ENCODE measurements at regions not wholly inside any gene's neighbourhood (a gene's known extent, or its start where the extent isn't known, plus 50 kb on each side); places are given as distances from the start of the nearest gene placed in this dataset.

DNA sequence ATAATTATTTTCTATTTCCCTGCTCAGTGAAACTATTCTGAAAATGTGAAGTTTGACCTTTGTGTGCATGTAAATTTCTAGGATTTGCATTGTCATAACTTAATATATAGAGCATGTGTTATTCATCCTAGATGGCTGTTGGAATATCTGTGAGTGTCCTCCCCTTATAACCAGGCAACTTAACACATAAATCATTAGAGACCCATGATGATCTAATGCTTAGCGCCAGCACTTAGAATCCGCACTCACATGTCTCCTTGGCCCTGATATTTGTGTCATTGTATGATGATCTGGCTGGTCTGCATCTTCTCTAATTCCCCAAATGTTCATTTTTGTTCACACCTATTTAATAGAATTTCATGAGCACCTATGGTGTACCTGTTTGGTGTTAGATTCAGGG, 1354.5 kb downstream of the XPNPEP1 start:
- DNase-seq (ENCODE audit: low spot score) (no peak), ATAC-seq (no peak)
- no peaks in the 10 kb centered on the region for H3K9me3 Mint-ChIP-seq
- no peak overlapping the region for H3K4me3 ChIP-seq
- H3K36me3 ChIP-seq (ENCODE audit: insufficient read depth), result no peaks in the 10 kb centered on the region
- no peaks in the 10 kb centered on the region for H3K4me1 Mint-ChIP-seq
- no peak overlapping the region for H3K27ac ChIP-seq (ENCODE audit: low read depth)
- no peaks in the 10 kb centered on the region for H3K27me3 ChIP-seq (ENCODE audit: insufficient read depth)
- no peak overlapping the region for H3K27ac Mint-ChIP-seq
- H4K20me1 ChIP-seq (replicated peaks; ENCODE audit: insufficient read depth), result no peaks in the 10 kb centered on the region
- no peaks in the 10 kb centered on the region for H3K9me2 ChIP-seq (ENCODE audit: insufficient read depth)
- no peak overlapping the region for H3K4me2 ChIP-seq
- H3K36me3 Mint-ChIP-seq (ENCODE audit: low read depth), result no peaks in the 10 kb centered on the region
- H3F3A ChIP-seq (replicated peaks; ENCODE audit: low read depth), result no peaks in the 10 kb centered on the region
- H3K4me3 Mint-ChIP-seq, result no peak overlapping the region
- no peak for TF ChIP-seq EZH2 (IDR thresholded peaks at IDR 0.05; ENCODE audit: low read depth, unreplicated experiment)
- TF ChIP-seq, protein P1, sequence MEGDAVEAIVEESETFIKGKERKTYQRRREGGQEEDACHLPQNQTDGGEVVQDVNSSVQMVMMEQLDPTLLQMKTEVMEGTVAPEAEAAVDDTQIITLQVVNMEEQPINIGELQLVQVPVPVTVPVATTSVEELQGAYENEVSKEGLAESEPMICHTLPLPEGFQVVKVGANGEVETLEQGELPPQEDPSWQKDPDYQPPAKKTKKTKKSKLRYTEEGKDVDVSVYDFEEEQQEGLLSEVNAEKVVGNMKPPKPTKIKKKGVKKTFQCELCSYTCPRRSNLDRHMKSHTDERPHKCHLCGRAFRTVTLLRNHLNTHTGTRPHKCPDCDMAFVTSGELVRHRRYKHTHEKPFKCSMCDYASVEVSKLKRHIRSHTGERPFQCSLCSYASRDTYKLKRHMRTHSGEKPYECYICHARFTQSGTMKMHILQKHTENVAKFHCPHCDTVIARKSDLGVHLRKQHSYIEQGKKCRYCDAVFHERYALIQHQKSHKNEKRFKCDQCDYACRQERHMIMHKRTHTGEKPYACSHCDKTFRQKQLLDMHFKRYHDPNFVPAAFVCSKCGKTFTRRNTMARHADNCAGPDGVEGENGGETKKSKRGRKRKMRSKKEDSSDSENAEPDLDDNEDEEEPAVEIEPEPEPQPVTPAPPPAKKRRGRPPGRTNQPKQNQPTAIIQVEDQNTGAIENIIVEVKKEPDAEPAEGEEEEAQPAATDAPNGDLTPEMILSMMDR (conservative IDR thresholded peaks at IDR 0.05; ENCODE audit: low read depth in 2 of 2), result no peak
- TF ChIP-seq, protein P2, sequence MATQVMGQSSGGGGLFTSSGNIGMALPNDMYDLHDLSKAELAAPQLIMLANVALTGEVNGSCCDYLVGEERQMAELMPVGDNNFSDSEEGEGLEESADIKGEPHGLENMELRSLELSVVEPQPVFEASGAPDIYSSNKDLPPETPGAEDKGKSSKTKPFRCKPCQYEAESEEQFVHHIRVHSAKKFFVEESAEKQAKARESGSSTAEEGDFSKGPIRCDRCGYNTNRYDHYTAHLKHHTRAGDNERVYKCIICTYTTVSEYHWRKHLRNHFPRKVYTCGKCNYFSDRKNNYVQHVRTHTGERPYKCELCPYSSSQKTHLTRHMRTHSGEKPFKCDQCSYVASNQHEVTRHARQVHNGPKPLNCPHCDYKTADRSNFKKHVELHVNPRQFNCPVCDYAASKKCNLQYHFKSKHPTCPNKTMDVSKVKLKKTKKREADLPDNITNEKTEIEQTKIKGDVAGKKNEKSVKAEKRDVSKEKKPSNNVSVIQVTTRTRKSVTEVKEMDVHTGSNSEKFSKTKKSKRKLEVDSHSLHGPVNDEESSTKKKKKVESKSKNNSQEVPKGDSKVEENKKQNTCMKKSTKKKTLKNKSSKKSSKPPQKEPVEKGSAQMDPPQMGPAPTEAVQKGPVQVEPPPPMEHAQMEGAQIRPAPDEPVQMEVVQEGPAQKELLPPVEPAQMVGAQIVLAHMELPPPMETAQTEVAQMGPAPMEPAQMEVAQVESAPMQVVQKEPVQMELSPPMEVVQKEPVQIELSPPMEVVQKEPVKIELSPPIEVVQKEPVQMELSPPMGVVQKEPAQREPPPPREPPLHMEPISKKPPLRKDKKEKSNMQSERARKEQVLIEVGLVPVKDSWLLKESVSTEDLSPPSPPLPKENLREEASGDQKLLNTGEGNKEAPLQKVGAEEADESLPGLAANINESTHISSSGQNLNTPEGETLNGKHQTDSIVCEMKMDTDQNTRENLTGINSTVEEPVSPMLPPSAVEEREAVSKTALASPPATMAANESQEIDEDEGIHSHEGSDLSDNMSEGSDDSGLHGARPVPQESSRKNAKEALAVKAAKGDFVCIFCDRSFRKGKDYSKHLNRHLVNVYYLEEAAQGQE (IDR thresholded peaks at IDR 0.05; ENCODE audit: unreplicated experiment), result no peak
- TF ChIP-seq JUNB (IDR thresholded peaks at IDR 0.05; ENCODE audit: unreplicated experiment), result no peak
- TF ChIP-seq NANOG (IDR thresholded peaks at IDR 0.05; ENCODE audit: borderline replicate concordance), result no peak
- no peak for TF ChIP-seq STAT1 (IDR thresholded peaks at IDR 0.05; ENCODE audit: unreplicated experiment)
- TF ChIP-seq, protein P3, sequence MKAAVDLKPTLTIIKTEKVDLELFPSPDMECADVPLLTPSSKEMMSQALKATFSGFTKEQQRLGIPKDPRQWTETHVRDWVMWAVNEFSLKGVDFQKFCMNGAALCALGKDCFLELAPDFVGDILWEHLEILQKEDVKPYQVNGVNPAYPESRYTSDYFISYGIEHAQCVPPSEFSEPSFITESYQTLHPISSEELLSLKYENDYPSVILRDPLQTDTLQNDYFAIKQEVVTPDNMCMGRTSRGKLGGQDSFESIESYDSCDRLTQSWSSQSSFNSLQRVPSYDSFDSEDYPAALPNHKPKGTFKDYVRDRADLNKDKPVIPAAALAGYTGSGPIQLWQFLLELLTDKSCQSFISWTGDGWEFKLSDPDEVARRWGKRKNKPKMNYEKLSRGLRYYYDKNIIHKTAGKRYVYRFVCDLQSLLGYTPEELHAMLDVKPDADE (IDR thresholded peaks at IDR 0.05), result no peak
- no peak for TF ChIP-seq EZH2phosphoT487 (IDR thresholded peaks at IDR 0.05; ENCODE audit: unreplicated experiment)
- no peak for TF ChIP-seq ZNF331 (CRISPR knock-in tag; IDR thresholded peaks at IDR 0.05; ENCODE audit: low read depth)
- TF ChIP-seq, protein P4, sequence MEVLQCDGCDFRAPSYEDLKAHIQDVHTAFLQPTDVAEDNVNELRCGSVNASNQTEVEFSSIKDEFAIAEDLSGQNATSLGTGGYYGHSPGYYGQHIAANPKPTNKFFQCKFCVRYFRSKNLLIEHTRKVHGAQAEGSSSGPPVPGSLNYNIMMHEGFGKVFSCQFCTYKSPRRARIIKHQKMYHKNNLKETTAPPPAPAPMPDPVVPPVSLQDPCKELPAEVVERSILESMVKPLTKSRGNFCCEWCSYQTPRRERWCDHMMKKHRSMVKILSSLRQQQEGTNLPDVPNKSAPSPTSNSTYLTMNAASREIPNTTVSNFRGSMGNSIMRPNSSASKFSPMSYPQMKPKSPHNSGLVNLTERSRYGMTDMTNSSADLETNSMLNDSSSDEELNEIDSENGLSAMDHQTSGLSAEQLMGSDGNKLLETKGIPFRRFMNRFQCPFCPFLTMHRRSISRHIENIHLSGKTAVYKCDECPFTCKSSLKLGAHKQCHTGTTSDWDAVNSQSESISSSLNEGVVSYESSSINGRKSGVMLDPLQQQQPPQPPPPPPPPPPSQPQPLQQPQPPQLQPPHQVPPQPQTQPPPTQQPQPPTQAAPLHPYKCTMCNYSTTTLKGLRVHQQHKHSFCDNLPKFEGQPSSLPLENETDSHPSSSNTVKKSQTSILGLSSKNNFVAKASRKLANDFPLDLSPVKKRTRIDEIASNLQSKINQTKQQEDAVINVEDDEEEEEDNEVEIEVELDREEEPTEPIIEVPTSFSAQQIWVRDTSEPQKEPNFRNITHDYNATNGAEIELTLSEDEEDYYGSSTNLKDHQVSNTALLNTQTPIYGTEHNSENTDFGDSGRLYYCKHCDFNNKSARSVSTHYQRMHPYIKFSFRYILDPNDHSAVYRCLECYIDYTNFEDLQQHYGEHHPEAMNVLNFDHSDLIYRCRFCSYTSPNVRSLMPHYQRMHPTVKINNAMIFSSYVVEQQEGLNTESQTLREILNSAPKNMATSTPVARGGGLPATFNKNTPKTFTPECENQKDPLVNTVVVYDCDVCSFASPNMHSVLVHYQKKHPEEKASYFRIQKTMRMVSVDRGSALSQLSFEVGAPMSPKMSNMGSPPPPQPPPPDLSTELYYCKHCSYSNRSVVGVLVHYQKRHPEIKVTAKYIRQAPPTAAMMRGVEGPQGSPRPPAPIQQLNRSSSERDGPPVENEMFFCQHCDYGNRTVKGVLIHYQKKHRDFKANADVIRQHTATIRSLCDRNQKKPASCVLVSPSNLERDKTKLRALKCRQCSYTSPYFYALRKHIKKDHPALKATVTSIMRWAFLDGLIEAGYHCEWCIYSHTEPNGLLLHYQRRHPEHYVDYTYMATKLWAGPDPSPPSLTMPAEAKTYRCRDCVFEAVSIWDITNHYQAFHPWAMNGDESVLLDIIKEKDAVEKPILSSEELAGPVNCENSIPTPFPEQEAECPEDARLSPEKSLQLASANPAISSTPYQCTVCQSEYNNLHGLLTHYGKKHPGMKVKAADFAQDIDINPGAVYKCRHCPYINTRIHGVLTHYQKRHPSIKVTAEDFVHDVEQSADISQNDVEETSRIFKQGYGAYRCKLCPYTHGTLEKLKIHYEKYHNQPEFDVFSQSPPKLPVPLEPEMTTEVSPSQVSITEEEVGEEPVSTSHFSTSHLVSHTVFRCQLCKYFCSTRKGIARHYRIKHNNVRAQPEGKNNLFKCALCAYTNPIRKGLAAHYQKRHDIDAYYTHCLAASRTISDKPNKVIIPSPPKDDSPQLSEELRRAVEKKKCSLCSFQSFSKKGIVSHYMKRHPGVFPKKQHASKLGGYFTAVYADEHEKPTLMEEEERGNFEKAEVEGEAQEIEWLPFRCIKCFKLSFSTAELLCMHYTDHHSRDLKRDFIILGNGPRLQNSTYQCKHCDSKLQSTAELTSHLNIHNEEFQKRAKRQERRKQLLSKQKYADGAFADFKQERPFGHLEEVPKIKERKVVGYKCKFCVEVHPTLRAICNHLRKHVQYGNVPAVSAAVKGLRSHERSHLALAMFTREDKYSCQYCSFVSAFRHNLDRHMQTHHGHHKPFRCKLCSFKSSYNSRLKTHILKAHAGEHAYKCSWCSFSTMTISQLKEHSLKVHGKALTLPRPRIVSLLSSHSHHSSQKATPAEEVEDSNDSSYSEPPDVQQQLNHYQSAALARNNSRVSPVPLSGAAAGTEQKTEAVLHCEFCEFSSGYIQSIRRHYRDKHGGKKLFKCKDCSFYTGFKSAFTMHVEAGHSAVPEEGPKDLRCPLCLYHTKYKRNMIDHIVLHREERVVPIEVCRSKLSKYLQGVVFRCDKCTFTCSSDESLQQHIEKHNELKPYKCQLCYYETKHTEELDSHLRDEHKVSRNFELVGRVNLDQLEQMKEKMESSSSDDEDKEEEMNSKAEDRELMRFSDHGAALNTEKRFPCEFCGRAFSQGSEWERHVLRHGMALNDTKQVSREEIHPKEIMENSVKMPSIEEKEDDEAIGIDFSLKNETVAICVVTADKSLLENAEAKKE (CRISPR knock-in tag; IDR thresholded peaks at IDR 0.05), result no peak
- TF ChIP-seq POLR2AphosphoS5 (IDR thresholded peaks at IDR 0.05; ENCODE audit: low read depth), result no peak
- no peak for TF ChIP-seq CREB1 (CRISPR knock-in tag; IDR thresholded peaks at IDR 0.05; ENCODE audit: low read depth)
- TF ChIP-seq ZNF114 (CRISPR knock-in tag; IDR thresholded peaks at IDR 0.05), result no peak
- H3K79me2 ChIP-seq (replicated peaks; ENCODE audit: insufficient read depth), result no peaks in the 10 kb centered on the region
- H3K27me3 Mint-ChIP-seq (ENCODE audit: insufficient read depth, low read depth, poor library complexity), result peaks cover 2% of the 10 kb centered on the region
- H2AFZ ChIP-seq, result no peak overlapping the region
- no peaks in the 10 kb centered on the region for H3K4me1 ChIP-seq (ENCODE audit: insufficient read depth)

Measured in GM23338 (cell line).